Mononuclear cell (primary cell): ENCODE measurements at regions not wholly inside any gene's neighbourhood (a gene's known extent, or its start where the extent isn't known, plus 50 kb on each side); places are given as distances from the start of the nearest gene placed in this dataset.
"Not testable (repeated sequence)": the region's sequence is repeated elsewhere in the genome, so short reads cannot be mapped to it uniquely, and the experiment has no call there.

ENCODE experiments used
- H3K27me3 ChIP-seq: 2 replicates; pipeline ENCODE4 v1.6.0; 2011; ENCODE audit warnings: low read length, control low read depth; ENCODE audit not compliant: insufficient read depth
- H3K4me1 ChIP-seq: 2 replicates; pipeline ENCODE4 v1.5.1; 2011; ENCODE audit warnings: mild to moderate bottlenecking, low read length, control low read depth; ENCODE audit not compliant: insufficient read depth
- H3K4me3 ChIP-seq: 2 replicates; pipeline ENCODE4 v1.5.1; 2011; ENCODE audit warnings: mild to moderate bottlenecking, low read length, moderate library complexity
- H3K9me3 ChIP-seq: 2 replicates; pipeline ENCODE4 v1.5.1; 2011; ENCODE audit warnings: low read depth, mild to moderate bottlenecking, control low read depth, low read length

DNA sequence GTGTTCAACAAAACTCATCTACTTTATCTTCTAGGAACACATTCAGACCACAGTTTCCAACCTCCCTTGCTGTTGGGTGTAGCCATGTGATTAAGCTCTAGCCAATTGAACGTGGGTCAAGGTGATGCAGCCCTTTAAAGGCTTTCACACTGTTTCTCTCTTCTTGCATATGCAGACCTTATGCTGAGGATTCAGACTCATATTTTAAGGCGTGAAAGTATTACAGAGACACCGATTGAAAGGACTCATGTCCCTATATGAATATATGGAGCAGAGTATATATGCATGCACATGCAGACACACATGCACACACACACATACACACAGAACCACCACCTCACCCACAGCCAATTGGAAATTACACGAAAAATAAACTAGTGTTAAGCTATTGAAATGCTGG lies 214.3 kb upstream of the NR5A2 start:
- H3K4me3 ChIP-seq, result no peak overlapping the region
- no peaks in the 10 kb centered on the region for H3K27me3 ChIP-seq
- H3K9me3 ChIP-seq, result peaks cover 4% of the 10 kb centered on the region

DNA sequence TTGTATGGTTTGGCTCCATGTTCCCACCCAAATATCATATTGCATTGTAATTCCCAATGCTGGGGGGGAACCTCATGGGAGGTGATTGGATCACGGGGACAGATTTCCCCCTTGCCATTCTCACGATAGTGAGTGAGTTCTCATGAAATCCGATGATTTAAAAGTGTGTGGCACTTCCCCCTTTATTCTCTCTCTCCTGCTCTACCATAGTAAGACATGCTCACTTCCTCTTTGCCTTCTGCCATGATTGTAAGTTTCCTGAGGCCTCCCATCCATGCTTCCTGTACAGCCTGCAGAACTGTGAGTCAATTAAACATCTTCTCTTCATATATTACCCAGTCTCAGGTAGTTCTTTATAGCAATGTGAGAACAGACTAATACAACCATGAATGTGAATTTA lies 211.6 kb upstream of the NR5A2 start:
- H3K4me1 ChIP-seq, result peaks cover 3% of the 10 kb centered on the region
- no peak overlapping the region for H3K4me3 ChIP-seq
- H3K27me3 ChIP-seq, result no peaks in the 10 kb centered on the region
- H3K9me3 ChIP-seq, result peaks cover 4% of the 10 kb centered on the region

More for the DNA sequence above, 214.3 kb upstream of the NR5A2 start:
- peaks cover 3% of the 10 kb centered on the region for H3K4me1 ChIP-seq

DNA sequence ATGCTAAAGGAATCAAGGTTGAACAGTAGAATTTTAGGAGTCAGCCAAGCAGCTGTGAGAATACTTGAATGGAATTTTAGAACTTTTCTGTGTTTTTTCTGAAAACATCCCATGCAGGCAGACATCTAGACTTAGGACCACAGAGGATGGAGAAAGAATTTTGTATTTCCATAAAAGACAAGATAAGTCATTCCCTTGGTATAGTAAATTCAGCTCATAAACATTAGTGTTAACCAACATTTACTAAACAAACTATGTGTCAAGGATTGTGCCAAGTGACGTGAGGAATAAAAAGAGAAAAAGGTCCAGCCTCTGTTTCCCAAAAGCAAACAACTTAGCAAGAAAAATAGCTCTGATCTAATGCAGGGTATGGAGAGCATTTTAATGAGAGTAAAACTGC lies 210.2 kb upstream of the NR5A2 start:
- no peaks in the 10 kb centered on the region for H3K4me1 ChIP-seq
- peaks cover 4% of the 10 kb centered on the region for H3K9me3 ChIP-seq
- no peak overlapping the region for H3K4me3 ChIP-seq
- no peaks in the 10 kb centered on the region for H3K27me3 ChIP-seq

DNA sequence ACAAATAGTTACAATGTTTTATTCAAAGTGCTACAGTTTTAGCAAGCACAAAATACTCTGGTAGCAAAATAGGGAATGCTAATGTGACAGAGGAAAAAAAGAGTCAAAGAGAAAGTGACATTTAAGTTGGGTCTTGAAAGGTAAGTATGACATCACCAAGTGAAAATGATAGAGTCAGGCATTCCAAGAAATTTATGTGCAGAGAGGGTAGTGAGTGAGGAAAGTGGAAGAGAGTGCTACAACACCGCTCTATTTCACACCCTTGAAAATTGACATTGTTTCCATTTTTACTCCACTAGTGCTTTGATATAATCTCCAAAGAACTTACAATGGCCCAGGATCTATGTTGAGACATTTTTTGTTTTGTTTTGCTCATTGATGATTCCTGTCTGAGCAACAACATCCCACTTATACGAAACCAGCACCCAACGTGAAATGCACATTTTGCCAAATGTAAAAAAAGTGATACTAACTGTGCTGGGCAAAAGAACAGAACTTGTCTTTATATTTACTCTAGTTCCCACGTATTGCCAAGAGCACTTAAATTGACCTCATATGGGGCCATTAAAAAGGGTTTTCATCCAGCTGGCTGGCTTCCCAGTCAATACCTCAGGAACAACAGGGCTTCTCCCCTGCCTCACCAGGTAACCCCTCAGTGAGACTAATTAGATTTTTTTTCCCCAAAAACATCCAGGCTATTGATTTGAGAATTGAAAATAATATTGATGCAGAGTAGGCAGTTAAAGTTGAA lies 206.3 kb upstream of the NR5A2 start:
- no peak overlapping the region for H3K4me3 ChIP-seq
- H3K9me3 ChIP-seq, result no peaks in the 10 kb centered on the region
- H3K4me1 ChIP-seq, result no peaks in the 10 kb centered on the region
- no peaks in the 10 kb centered on the region for H3K27me3 ChIP-seq

DNA sequence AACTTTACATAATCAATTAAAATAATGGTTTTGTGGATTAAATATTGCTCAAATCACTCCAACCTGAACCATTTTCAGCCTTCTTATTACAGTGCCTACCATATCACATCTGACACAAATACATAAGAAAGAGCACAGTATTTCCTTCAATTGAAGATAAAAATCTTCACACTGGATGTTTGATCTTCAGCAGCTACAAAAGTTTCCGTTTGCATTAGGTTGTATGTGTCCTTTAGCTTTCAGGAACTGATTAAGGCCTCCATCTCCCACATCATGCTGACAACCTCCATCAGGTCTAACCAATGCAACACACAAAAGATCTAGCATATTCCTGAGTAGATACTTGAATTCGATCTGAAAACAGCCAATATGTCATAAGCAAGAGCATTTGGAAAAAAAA lies 195.1 kb upstream of the NR5A2 start:
- Histone ChIP-seq H3K27me3 (peaks cover 6% of the 10 kb centered on the region), H3K9me3 (peaks cover 4% of the 10 kb centered on the region), H3K4me1 (no peaks in the 10 kb centered on the region)

DNA sequence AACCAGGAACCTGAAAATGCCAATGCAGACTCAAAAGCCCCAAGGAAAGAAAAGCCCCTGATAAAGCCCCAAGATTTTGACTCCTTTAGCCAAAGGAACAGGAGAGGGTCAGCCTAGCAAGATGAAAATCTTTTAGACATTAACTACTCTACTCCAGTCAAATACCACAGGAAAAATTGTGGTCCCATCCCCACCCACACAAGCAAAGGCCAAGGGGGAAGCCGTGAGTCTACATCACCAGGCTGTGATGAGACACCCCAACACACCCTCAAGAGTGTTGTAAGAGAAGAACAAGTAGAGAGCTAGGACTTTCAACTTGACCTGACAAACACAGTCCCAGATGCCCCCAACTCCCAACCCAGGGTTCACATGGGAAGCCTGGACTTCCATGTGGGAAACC lies 192.8 kb upstream of the NR5A2 start:
- Histone ChIP-seq H3K27me3 (peaks cover 6% of the 10 kb centered on the region), H3K4me3 (no peak overlapping the region), H3K9me3 (peaks cover 4% of the 10 kb centered on the region), H3K4me1 (no peaks in the 10 kb centered on the region)

More for the DNA sequence above, 195.1 kb upstream of the NR5A2 start:
- no peak overlapping the region for H3K4me3 ChIP-seq

DNA sequence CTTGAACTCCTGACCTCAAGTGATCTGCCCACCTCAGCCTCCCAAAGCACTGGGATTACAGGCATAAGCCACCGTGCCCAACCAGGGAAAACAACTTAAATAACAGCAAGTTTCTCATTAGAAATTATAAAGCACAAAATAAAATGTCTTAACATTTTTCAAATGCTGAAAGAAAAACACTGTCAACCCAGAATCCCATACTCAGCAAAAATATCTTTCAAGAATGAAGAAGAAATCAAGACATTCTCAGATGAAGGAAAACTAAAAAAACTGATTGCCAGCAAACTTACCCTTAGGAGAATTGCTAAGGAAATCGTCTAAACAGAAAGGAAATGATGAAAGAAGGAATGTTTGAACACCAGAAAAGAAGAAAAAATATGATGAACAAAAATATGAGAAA lies 191.1 kb upstream of the NR5A2 start:
- Histone ChIP-seq H3K9me3 (peaks cover 4% of the 10 kb centered on the region), H3K4me3 (no peak overlapping the region), H3K4me1 (no peaks in the 10 kb centered on the region), H3K27me3 (peaks cover 6% of the 10 kb centered on the region)

DNA sequence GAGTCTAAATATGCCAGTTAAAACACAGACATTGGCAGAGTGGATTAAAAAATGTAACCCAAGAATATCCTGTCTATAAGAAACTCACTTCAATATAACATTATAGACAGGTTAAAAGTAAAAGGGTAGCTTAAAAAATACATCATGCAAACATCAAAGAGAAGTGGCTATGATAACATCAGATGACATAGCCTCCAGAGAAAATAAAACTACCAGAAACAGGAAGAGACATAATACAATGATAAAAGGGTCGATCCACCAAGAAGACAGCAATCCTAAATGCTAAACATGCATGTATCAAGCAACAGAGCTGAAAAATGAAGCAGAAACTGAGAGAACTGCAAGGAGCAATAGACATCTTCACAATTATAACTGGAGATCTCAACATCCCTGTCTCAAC lies 190.2 kb upstream of the NR5A2 start:
- Histone ChIP-seq H3K4me1 (no peaks in the 10 kb centered on the region), H3K27me3 (peaks cover 6% of the 10 kb centered on the region), H3K4me3 (no peak overlapping the region), H3K9me3 (peaks cover 4% of the 10 kb centered on the region)

DNA sequence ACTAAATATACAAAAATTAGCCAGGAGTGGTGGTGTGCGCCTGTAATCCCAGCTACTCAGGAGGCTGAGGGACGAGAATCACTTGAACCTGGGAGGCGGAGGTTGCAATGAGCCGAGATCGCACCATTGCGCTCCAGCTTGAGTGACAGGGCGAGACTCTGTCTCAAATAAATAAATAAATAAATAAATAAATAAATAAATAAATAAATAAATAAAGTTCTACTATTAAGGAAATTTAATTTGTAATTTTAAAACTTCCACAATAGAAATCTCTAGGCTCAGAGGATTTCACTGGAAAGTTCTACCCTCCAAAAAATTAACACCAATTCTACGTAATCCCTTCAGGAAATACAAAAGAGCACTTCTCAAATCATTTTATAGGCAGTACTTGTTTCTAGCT lies 187.9 kb upstream of the NR5A2 start:
- not testable (repeated sequence) for H3K4me3 ChIP-seq, H3K27me3 ChIP-seq, H3K9me3 ChIP-seq, H3K4me1 ChIP-seq

DNA sequence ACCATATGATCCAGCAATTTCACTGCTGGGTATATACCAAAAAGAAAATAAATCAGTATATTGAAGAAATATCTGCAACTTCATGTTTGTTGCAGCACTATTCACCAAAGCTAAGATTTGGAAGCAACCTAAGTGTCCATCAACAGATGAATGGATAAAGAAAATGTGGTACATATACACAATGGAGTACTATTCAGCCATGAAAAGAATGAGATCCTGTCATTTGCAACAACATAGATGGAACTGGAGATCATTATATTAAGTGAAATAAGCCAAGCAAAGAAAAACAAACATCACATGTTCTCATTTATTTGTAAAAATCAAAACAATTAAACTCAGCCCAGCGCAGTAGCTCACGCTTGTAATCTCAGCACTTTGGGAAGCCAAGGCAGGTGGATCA lies 184.4 kb upstream of the NR5A2 start:
- not testable (repeated sequence) for H3K4me3 ChIP-seq, H3K27me3 ChIP-seq, H3K9me3 ChIP-seq, H3K4me1 ChIP-seq

DNA sequence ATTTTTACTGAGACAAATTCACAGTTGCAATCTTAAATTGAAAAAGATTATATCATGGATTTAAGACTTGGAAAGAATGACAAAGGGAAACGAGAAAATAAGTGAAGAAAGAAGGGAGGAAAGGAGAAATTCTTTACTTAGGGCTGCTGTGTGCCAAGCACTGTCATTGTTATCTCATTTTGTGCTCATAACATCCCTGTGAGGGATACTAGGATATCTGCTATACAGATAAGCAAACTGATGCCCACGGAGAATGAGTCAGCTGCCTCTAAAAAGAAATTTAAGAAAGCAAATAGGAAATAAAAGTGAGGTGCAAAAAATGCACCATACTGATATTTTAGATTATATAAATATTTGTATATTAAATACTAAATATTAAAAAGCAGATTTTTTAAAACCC lies 183.6 kb upstream of the NR5A2 start:
- Histone ChIP-seq H3K27me3 (no peaks in the 10 kb centered on the region), H3K9me3 (no peaks in the 10 kb centered on the region), H3K4me1 (no peaks in the 10 kb centered on the region), H3K4me3 (no peak overlapping the region)

DNA sequence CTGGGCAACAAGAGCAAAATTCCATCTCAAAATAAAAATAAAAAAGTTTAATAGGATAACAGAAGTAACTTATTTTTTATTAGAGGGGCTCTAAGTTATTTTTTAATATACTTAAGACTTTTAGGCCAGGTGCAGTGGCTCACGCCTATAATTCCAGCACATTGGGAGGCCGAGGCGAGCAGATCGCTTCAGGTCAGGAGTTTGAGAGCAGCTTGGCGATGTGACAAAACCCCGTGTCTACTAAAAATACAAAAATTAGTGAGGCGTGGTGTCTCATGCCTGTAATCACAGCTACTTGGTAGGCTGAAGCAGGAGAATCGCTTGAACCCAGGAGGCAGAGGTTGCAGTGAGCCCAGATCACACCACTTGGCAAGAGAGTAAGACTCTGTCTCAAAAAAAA lies 180.5 kb upstream of the NR5A2 start:
- Histone ChIP-seq H3K9me3 (no peaks in the 10 kb centered on the region), H3K4me1 (no peaks in the 10 kb centered on the region), H3K27me3 (no peaks in the 10 kb centered on the region), H3K4me3 (no peak overlapping the region)

DNA sequence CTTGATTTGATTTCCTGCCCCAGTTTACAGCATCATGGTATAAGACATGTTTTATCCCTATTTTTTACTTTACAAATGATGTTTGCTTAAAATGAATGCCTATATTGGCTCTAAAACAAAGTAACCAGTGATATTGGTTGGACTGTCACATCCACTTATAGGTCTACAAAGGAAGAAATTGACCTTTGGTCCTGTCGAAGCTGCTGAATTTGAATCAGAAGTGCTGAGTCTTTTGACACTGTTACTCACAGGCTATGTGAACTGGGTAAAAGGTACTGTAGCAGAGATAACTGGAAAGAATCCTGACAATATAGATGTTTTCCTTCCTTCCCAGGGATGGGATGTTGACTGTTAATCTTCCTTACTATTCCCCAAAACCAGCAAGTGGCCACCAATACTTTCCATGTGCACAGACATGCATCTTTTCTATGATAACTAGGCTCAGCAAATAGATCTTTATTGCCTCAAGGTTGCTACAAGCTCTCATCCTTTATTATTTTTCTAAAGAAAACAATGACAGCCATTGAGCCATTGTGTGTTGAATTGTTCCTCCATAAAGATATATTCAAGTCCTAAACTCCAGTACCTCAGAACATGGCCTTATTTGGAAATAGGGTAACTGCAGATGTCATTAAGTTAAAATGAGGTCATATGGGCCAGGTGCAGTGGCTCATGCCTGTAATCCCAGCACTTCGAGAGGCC lies 175.9 kb upstream of the NR5A2 start:
- H3K27me3 ChIP-seq, result no peaks in the 10 kb centered on the region
- H3K9me3 ChIP-seq, result no peaks in the 10 kb centered on the region

DNA sequence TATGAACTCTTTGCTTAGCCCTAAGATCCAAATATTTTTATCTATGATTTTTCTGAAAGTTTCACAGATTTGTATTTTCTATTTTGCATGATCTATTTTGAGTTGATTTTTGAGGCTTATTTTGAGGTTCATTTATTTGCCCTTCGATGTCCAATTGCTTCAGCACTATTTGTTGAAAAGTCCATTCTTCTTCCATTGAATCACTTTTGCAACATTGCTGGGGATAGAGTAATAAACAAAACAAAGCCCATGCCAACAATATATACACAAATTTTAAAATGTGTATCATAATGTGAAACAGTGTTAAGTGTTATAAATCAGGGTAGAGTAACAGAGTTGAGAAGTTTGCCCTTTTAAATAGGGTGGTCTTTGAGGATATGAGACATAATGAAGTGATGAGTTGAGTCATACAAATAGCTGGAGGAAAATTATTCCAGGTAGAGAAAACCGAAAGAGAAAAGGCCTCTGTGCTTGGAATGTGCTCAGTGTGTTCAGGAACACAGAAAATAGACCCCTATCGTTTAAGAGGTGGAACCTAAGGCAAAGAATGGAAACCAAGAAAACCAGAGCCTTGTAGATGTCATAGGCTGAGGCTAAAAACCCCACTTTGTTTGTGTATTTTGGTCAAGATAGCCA lies 172.7 kb upstream of the NR5A2 start:
- no peaks in the 10 kb centered on the region for H3K9me3 ChIP-seq
- no peaks in the 10 kb centered on the region for H3K27me3 ChIP-seq
- H3K4me3 ChIP-seq, result no peak overlapping the region
- peaks cover 28% of the 10 kb centered on the region for H3K4me1 ChIP-seq

More for the DNA sequence above, 175.9 kb upstream of the NR5A2 start:
- Histone ChIP-seq H3K4me3 (no peak overlapping the region), H3K4me1 (peaks cover 9% of the 10 kb centered on the region)

DNA sequence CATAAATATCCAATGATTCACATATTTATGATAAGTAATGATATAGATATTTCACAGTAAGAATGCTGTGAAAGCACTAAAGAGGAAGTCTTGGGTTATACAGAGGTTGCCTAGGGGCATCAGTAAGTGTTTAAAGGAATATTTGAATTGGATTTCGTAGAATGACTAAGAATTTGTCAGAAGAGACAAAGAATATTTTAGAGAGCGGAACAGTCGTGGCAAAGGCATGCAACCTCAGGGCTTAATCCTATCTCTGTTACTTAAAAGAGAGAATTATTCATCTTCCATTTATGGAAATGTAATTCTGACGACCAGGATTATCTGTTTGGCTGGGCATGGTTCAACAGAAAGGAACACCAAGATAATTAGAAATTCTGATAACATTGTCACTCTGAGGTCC lies 171.9 kb upstream of the NR5A2 start:
- H3K27me3 ChIP-seq, result no peaks in the 10 kb centered on the region
- H3K4me3 ChIP-seq, result no peak overlapping the region
- H3K4me1 ChIP-seq, result peaks cover 36% of the 10 kb centered on the region
- no peaks in the 10 kb centered on the region for H3K9me3 ChIP-seq
